ENCODE measurements at regions not wholly inside any gene's neighbourhood (a gene's known extent, or its start where the extent isn't known, plus 50 kb on each side); places are given as distances from the start of the nearest gene placed in this dataset.

GRCh38 chr2:239800785-239801386 lies 224.3 kb downstream of the NDUFA10 start:
- no peak for TF ChIP-seq CTCF (IDR thresholded peaks at IDR 0.05)
- no peak for TF ChIP-seq ZFX (IDR thresholded peaks at IDR 0.05; ENCODE audit: borderline replicate concordance)

All from 22Rv1 (cell line).